ENCODE measurements at regions not wholly inside any gene's neighbourhood (a gene's known extent, or its start where the extent isn't known, plus 50 kb on each side); places are given as distances from the start of the nearest gene placed in this dataset.
A peak's percentile ranks its signal among the peaks of the same experiment; 100 is the strongest.

- H3K27ac ChIP-seq (ENCODE audit: low read depth, low read length) = no peak overlapping the region
- no peaks in the 10 kb centered on the region for H3K4me1 ChIP-seq (ENCODE audit: insufficient read depth, low read length)
- no peak overlapping the region for H3K4me3 ChIP-seq (ENCODE audit: insufficient read depth, low read length)
- H3K36me3 ChIP-seq (ENCODE audit: insufficient read depth, low read length) = no peaks in the 10 kb centered on the region
- DNase-seq (ENCODE audit: insufficient read length, low spot score, missing footprints) = no peak
- no peaks in the 10 kb centered on the region for H3K27me3 ChIP-seq (ENCODE audit: insufficient read depth, low read length)
- H4K20me1 ChIP-seq (ENCODE audit: insufficient read depth, low read length) = no peaks in the 10 kb centered on the region
- H2AFZ ChIP-seq (ENCODE audit: low read length) = no peak overlapping the region
- TF ChIP-seq CTCF (IDR thresholded peaks at IDR 0.05; ENCODE audit: extremely low read depth, low read depth, low read length) = no peak
- no peaks in the 10 kb centered on the region for H3K79me2 ChIP-seq (ENCODE audit: insufficient read depth, low read length)
- no peak overlapping the region for H3K4me2 ChIP-seq (ENCODE audit: insufficient read depth, low read length)
- H3K9me3 ChIP-seq (ENCODE audit: low read depth, low read length) = no peaks in the 10 kb centered on the region
Measured at GRCh38 chr4:73929278-73929677, 52.5 kb downstream of the PF4 start.

GRCh38 chr4:73923631-73923937, 54.4 kb downstream of the CXCL1 start:
- Histone ChIP-seq H3K79me2 (ENCODE audit: insufficient read depth, low read length) (no peaks in the 10 kb centered on the region), H3K27ac (ENCODE audit: low read depth, low read length) (no peak overlapping the region), H3K4me3 (ENCODE audit: insufficient read depth, low read length) (no peak overlapping the region), H4K20me1 (ENCODE audit: insufficient read depth, low read length) (no peaks in the 10 kb centered on the region), H3K4me2 (ENCODE audit: insufficient read depth, low read length) (no peak overlapping the region), H3K36me3 (ENCODE audit: insufficient read depth, low read length) (no peaks in the 10 kb centered on the region), H3K9me3 (ENCODE audit: low read depth, low read length) (no peaks in the 10 kb centered on the region), H3K27me3 (ENCODE audit: insufficient read depth, low read length) (no peaks in the 10 kb centered on the region), H3K4me1 (ENCODE audit: insufficient read depth, low read length) (peaks cover 6% of the 10 kb centered on the region), H2AFZ (ENCODE audit: low read length) (no peak overlapping the region)
- no peak for TF ChIP-seq CTCF (IDR thresholded peaks at IDR 0.05; ENCODE audit: extremely low read depth, low read depth, low read length)
- no peak for DNase-seq (ENCODE audit: insufficient read length, low spot score, missing footprints)

GRCh38 chr4:73922766-73923630, 53.8 kb downstream of the CXCL1 start:
- Histone ChIP-seq H3K9me3 (ENCODE audit: low read depth, low read length) (no peaks in the 10 kb centered on the region), H3K36me3 (ENCODE audit: insufficient read depth, low read length) (no peaks in the 10 kb centered on the region), H2AFZ (ENCODE audit: low read length) (no peak overlapping the region), H3K4me3 (ENCODE audit: insufficient read depth, low read length) (no peak overlapping the region), H3K27me3 (ENCODE audit: insufficient read depth, low read length) (no peaks in the 10 kb centered on the region), H3K27ac (ENCODE audit: low read depth, low read length) (no peak overlapping the region), H3K79me2 (ENCODE audit: insufficient read depth, low read length) (no peaks in the 10 kb centered on the region), H3K4me1 (ENCODE audit: insufficient read depth, low read length) (peaks cover 9% of the 10 kb centered on the region), H4K20me1 (ENCODE audit: insufficient read depth, low read length) (no peaks in the 10 kb centered on the region), H3K4me2 (ENCODE audit: insufficient read depth, low read length) (no peak overlapping the region)
- no peak for DNase-seq (ENCODE audit: insufficient read length, low spot score, missing footprints)
- peak; percentile 65 for TF ChIP-seq CTCF (IDR thresholded peaks at IDR 0.05; ENCODE audit: extremely low read depth, low read depth, low read length)

GRCh38 chr4:73922317-73922716, 53.1 kb downstream of the CXCL1 start:
- DNase-seq (ENCODE audit: insufficient read length, low spot score, missing footprints) = no peak
- H3K79me2 ChIP-seq (ENCODE audit: insufficient read depth, low read length) = no peaks in the 10 kb centered on the region
- H2AFZ ChIP-seq (ENCODE audit: low read length) = no peak overlapping the region
- no peaks in the 10 kb centered on the region for H3K36me3 ChIP-seq (ENCODE audit: insufficient read depth, low read length)
- peaks cover 16% of the 10 kb centered on the region for H3K4me1 ChIP-seq (ENCODE audit: insufficient read depth, low read length)
- H3K27me3 ChIP-seq (ENCODE audit: insufficient read depth, low read length) = no peaks in the 10 kb centered on the region
- H3K27ac ChIP-seq (ENCODE audit: low read depth, low read length) = no peak overlapping the region
- no peaks in the 10 kb centered on the region for H3K9me3 ChIP-seq (ENCODE audit: low read depth, low read length)
- no peak overlapping the region for H3K4me3 ChIP-seq (ENCODE audit: insufficient read depth, low read length)
- no peak for TF ChIP-seq CTCF (IDR thresholded peaks at IDR 0.05; ENCODE audit: extremely low read depth, low read depth, low read length)
- H4K20me1 ChIP-seq (ENCODE audit: insufficient read depth, low read length) = no peaks in the 10 kb centered on the region
- H3K4me2 ChIP-seq (ENCODE audit: insufficient read depth, low read length) = no peak overlapping the region
